GM21723 (cell line): ENCODE measurements at regions not wholly inside any gene's neighbourhood (a gene's known extent, or its start where the extent isn't known, plus 50 kb on each side); places are given as distances from the start of the nearest gene placed in this dataset.
"Not testable (repeated sequence)": the region's sequence is repeated elsewhere in the genome, so short reads cannot be mapped to it uniquely, and the experiment has no call there.

Source experiments
- ATAC-seq: cut with Tn5 transposase; IDR thresholded peaks from one replicate; pipeline ENCODE4 v1.9.1; 2021; ENCODE audit warnings: mild to moderate bottlenecking, moderate library complexity; ENCODE audit not compliant: unreplicated experiment

- no peak for ATAC-seq
These were observed 95.7 kb upstream of the BASP1 start for GRCh38 chr5:17121776-17122175.

GRCh38 chr5:17123010-17123409 is 94.4 kb upstream of the BASP1 start:
- no peak for ATAC-seq

- not testable (repeated sequence) for ATAC-seq
These were observed 93.7 kb upstream of the BASP1 start for GRCh38 chr5:17123773-17124172.

- ATAC-seq, result no peak
These were observed 89.6 kb upstream of the BASP1 start for GRCh38 chr5:17127743-17128231.

GRCh38 chr5:17129093-17129849 is 88.2 kb upstream of the BASP1 start:
- no peak for ATAC-seq

- ATAC-seq, result not testable (repeated sequence)
These were observed 87.1 kb upstream of the BASP1 start for GRCh38 chr5:17130302-17130701.

- ATAC-seq, result peak; percentile 69
These were observed 84.9 kb upstream of the BASP1 start for GRCh38 chr5:17132444-17133083.

GRCh38 chr5:17135050-17135449 is 82.4 kb upstream of the BASP1 start:
- ATAC-seq, result no peak

- ATAC-seq, result no peak
These were observed 74.1 kb upstream of the BASP1 start for GRCh38 chr5:17143335-17143734.

GRCh38 chr5:17146280-17146841 is 71.1 kb upstream of the BASP1 start:
- no peak for ATAC-seq

GRCh38 chr5:17147170-17147569 is 70.3 kb upstream of the BASP1 start:
- no peak for ATAC-seq

GRCh38 chr5:17147617-17148016 is 69.8 kb upstream of the BASP1 start:
- ATAC-seq, result no peak

- no peak for ATAC-seq
These were observed 69.0 kb upstream of the BASP1 start for GRCh38 chr5:17148481-17148880.

- ATAC-seq, result no peak
These were observed 67.6 kb upstream of the BASP1 start for GRCh38 chr5:17149786-17150185.

GRCh38 chr5:17150531-17150930 is 66.9 kb upstream of the BASP1 start:
- ATAC-seq, result no peak

GRCh38 chr5:17151686-17152085 is 65.7 kb upstream of the BASP1 start:
- no peak for ATAC-seq

GRCh38 chr5:17154211-17154996 is 63.0 kb upstream of the BASP1 start:
- ATAC-seq, result no peak

- ATAC-seq, result no peak
These were observed 61.0 kb upstream of the BASP1 start for GRCh38 chr5:17156463-17156862.

- no peak for ATAC-seq
These were observed 60.1 kb upstream of the BASP1 start for GRCh38 chr5:17157294-17157693.

GRCh38 chr5:17157916-17158529 is 59.4 kb upstream of the BASP1 start:
- no peak for ATAC-seq

- no peak for ATAC-seq
These were observed 56.7 kb upstream of the BASP1 start for GRCh38 chr5:17160756-17161040.
